ENCODE measurements at regions not wholly inside any gene's neighbourhood (a gene's known extent, or its start where the extent isn't known, plus 50 kb on each side); places are given as distances from the start of the nearest gene placed in this dataset.

DNA sequence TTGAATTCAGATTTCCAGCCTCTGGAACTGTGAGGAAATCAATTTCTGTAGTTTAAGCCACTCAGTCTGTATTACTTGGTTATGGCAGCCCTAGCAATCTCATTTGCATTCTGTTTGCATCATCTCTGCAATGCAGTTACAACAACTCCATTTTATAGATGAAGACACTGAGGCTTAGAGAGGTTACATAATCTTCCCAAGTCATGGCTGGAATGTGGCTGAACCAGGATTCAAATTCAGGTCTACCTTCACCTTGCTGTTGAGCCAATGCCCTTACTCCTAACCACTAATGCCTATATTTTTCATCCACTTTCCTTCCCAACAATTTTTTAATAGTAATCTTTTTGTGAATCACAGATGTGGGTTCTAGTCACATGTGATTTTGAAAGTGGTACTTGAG, 469.8 kb upstream of the CCL2 start:
- TF ChIP-seq CTCF (IDR thresholded peaks at IDR 0.05; ENCODE audit: low read depth, low read length, missing input control) (no peak), SP1 (IDR thresholded peaks at IDR 0.05) (no peak), REST (IDR thresholded peaks at IDR 0.05) (no peak), GABPA (IDR thresholded peaks at IDR 0.05 in 1 of 2, conservative IDR thresholded peaks at IDR 0.05 in 1 of 2) (no peak), TAF1 (conservative IDR thresholded peaks at IDR 0.05) (no peak), ATF3 (IDR thresholded peaks at IDR 0.05) (no peak), YY1 (IDR thresholded peaks at IDR 0.05) (no peak), RXRA (IDR thresholded peaks at IDR 0.05) (no peak), NR2F2 (IDR thresholded peaks at IDR 0.05) (no peak), HNF4A (conservative IDR thresholded peaks at IDR 0.05) (no peak)
- TF ChIP-seq, protein P1, sequence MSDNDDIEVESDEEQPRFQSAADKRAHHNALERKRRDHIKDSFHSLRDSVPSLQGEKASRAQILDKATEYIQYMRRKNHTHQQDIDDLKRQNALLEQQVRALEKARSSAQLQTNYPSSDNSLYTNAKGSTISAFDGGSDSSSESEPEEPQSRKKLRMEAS (IDR thresholded peaks at IDR 0.05), result no peak
- TF ChIP-seq, protein P2, sequence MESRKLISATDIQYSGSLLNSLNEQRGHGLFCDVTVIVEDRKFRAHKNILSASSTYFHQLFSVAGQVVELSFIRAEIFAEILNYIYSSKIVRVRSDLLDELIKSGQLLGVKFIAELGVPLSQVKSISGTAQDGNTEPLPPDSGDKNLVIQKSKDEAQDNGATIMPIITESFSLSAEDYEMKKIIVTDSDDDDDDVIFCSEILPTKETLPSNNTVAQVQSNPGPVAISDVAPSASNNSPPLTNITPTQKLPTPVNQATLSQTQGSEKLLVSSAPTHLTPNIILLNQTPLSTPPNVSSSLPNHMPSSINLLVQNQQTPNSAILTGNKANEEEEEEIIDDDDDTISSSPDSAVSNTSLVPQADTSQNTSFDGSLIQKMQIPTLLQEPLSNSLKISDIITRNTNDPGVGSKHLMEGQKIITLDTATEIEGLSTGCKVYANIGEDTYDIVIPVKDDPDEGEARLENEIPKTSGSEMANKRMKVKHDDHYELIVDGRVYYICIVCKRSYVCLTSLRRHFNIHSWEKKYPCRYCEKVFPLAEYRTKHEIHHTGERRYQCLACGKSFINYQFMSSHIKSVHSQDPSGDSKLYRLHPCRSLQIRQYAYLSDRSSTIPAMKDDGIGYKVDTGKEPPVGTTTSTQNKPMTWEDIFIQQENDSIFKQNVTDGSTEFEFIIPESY (IDR thresholded peaks at IDR 0.05), result no peak

Measured in liver (tissue), 3 donors.